ENCODE measurements at regions not wholly inside any gene's neighbourhood (a gene's known extent, or its start where the extent isn't known, plus 50 kb on each side); places are given as distances from the start of the nearest gene placed in this dataset.
"Not testable (repeated sequence)": the region's sequence is repeated elsewhere in the genome, so short reads cannot be mapped to it uniquely, and the experiment has no call there.

GRCh38 chr10:84634636-84635035, 306.2 kb downstream of the CCSER2 start:
- no peak for DNase-seq

- DNase-seq: not testable (repeated sequence)
Observed at GRCh38 chr10:84650628-84651027, 322.2 kb downstream of the CCSER2 start.

- DNase-seq: no peak
Observed at GRCh38 chr10:84654671-84655070, 326.3 kb downstream of the CCSER2 start.

GRCh38 chr10:84659027-84659426, 330.6 kb downstream of the CCSER2 start:
- no peak for DNase-seq

GRCh38 chr10:84659497-84660439, 331.4 kb downstream of the CCSER2 start:
- DNase-seq: no peak

GRCh38 chr10:84660450-84661159, 332.2 kb downstream of the CCSER2 start:
- no peak for DNase-seq

GRCh38 chr10:84665211-84665610, 336.8 kb downstream of the CCSER2 start:
- no peak for DNase-seq

GRCh38 chr10:84665883-84666463, 337.6 kb downstream of the CCSER2 start:
- DNase-seq: peak; percentile 9

GRCh38 chr10:84668186-84668763, 339.9 kb downstream of the CCSER2 start:
- no peak for DNase-seq

GRCh38 chr10:84675060-84675459, 346.7 kb downstream of the CCSER2 start:
- DNase-seq: no peak

GRCh38 chr10:84676536-84676935, 348.1 kb downstream of the CCSER2 start:
- DNase-seq: no peak

GRCh38 chr10:84681781-84682180, 353.4 kb downstream of the CCSER2 start:
- DNase-seq: no peak

GRCh38 chr10:84683550-84683949, 355.2 kb downstream of the CCSER2 start:
- DNase-seq: no peak

- no peak for DNase-seq
Observed at GRCh38 chr10:84683980-84684740, 355.8 kb downstream of the CCSER2 start.

- DNase-seq: no peak
Observed at GRCh38 chr10:84685047-84685660, 356.8 kb downstream of the CCSER2 start.

GRCh38 chr10:84693006-84693405, 364.6 kb downstream of the CCSER2 start:
- DNase-seq: no peak

- no peak for DNase-seq
Observed at GRCh38 chr10:84695902-84696301, 367.5 kb downstream of the CCSER2 start.

- DNase-seq: no peak
Observed at GRCh38 chr10:84696610-84697009, 368.2 kb downstream of the CCSER2 start.

GRCh38 chr10:84698989-84699388, 370.6 kb downstream of the CCSER2 start:
- DNase-seq: no peak

GRCh38 chr10:84700668-84701369, 372.4 kb downstream of the CCSER2 start:
- no peak for DNase-seq

- no peak for DNase-seq
Observed at GRCh38 chr10:84701370-84701720, 373.0 kb downstream of the CCSER2 start.

All from Kasumi-1 (cell line).